GM12892 (cell line): ENCODE measurements at regions not wholly inside any gene's neighbourhood (a gene's known extent, or its start where the extent isn't known, plus 50 kb on each side); places are given as distances from the start of the nearest gene placed in this dataset.
A peak's percentile ranks its signal among the peaks of the same experiment; 100 is the strongest.

Experiments
- DNase-seq: peaks from one replicate; pipeline ENCODE4 v3.0.0; 2011; ENCODE audit not compliant: insufficient read length
- FAIRE-seq: peaks from 2 replicates; lab custom pipeline; 2011; peaks lifted over from hg19 to GRCh38; lab: Jason Lieb, UNC
- POLR2A ChIP-seq: IDR thresholded peaks from 2 replicates; pipeline ENCODE4 v1.6.1; 2011; ENCODE audit warnings: low read depth, low read length, control low read depth
- POLR2AphosphoS5 ChIP-seq: IDR thresholded peaks from 2 replicates; pipeline ENCODE4 v1.6.1; 2011; ENCODE audit warnings: low read depth, low read length, control low read depth
- TAF1 ChIP-seq: IDR thresholded peaks from 2 replicates; pipeline ENCODE4 v1.6.1; 2011; ENCODE audit warnings: low read depth, mild to moderate bottlenecking, control low read depth, low read length, borderline replicate concordance

DNA sequence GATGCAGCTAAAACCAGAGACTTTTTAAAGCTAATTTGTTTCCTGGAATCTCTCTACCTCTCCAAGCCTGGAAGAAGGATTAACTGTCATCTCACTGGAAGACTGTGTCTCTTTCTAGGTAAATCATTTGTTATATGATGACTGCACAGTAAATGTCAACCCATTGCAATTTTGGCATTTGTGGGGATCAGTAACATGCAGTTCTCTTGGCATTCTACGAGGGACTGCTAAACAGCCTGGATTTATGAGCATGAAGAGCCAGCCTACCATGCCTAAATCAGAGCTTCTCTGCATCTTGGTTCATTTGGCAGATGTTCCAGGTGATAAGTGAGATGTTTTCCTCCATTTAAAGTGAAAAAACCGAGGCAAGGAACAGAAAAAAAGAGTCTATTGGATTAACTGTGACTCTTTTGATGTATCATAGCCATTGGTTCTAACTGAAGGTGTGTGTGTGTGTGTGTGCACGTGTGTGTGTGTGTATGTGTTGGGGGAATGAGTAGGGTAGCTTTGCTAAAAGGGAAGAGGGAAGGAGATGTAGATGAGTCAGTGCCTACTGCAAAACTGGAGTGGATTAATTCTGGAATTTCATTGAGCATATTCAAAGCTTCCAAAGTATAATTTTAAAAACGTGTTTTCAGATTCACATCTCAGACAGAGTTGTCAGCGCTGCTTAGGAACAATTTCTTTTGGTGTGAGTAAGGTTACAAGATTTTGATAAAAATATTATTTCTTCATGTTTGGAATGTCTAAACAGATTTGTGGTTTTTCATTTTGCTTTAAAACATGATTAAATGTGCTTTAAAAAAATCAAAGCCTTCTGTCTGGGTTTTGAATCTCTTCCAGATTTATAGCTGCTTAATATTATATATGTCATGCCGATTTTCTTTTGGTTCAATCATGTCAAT is 123.2 kb upstream of the LNX1 start:
- no peak for DNase-seq

GRCh38 chr4:53713767-53714166 is 122.5 kb upstream of the LNX1 start:
- FAIRE-seq (no peak), DNase-seq (no peak)
- no peak for TF ChIP-seq POLR2AphosphoS5

More for the DNA sequence above, 123.2 kb upstream of the LNX1 start:
- TF ChIP-seq POLR2AphosphoS5 (no peak), POLR2A (no peak), TAF1 (no peak)
- no peak for FAIRE-seq

DNA sequence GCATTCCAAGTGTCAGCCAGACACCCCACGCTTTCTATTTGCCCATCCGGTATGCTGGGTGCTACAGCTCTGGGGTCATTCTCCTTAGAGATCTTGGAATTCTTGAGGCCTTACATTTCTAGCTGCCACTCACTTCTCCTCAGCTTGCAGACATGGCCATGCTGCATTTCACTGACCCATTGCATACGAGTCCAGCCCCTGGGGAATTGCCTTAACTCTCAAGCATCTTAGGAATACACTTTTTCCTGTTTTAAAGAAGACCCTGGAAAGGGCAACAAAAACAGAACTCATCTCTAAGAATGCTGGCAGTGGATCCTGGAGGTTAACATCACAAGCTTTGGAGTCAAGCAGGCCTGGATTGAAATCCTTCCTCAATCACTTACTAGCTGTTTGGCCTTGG is 122.0 kb upstream of the LNX1 start:
- DNase-seq = no peak
- no peak for TF ChIP-seq POLR2AphosphoS5
- TF ChIP-seq POLR2A = no peak
- no peak for TF ChIP-seq TAF1

GRCh38 chr4:53712408-53713020 is 121.2 kb upstream of the LNX1 start:
- FAIRE-seq = no peak

More for the DNA sequence above, 122.0 kb upstream of the LNX1 start:
- FAIRE-seq = peak; percentile 63

DNA sequence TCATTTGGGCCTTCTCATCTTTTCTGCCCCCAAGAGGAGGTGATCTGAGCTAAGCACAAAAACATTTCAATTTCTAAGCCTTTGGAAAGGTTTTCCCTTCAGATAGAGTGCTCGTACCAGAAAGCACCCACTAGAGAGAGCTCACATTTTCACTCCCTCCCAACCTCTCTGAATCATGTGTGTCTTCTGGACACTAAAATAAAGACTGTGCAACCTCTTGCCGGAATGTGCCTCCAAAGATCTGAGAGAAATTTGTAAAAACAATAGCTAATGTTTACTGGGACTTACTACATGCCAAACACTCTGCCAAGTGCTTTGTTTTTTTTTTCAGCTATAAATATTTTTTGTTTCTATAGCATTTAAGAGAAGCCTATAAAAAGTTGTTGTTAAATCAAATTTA is 120.6 kb upstream of the LNX1 start:
- DNase-seq (no peak), FAIRE-seq (no peak)
- TF ChIP-seq TAF1 = no peak
- TF ChIP-seq POLR2A = no peak
- no peak for TF ChIP-seq POLR2AphosphoS5

More at GRCh38 chr4:53712408-53713020, 121.2 kb upstream of the LNX1 start:
- no peak for DNase-seq
- TF ChIP-seq POLR2AphosphoS5 = no peak
- no peak for TF ChIP-seq TAF1
- TF ChIP-seq POLR2A = no peak

DNA sequence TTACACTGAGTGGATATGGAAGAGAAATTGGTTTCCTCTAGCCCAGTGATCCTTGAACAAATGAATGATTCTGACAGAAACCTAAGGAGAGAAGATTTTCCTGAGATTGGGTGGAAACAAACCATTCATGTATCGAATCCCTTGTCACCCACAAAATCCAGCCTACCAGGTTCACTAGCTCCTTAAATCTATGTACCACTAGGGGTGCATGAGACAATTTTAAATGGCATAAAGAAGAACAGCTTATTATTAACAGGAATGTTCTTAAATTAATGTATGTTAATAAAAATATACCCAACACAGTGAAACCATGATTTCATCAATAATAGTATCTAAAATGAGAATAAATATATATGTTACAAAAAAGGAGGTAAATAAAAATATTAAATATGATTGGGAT is 118.4 kb upstream of the LNX1 start:
- TF ChIP-seq POLR2A = no peak
- TF ChIP-seq POLR2AphosphoS5 = no peak
- no peak for TF ChIP-seq TAF1
- no peak for DNase-seq
- no peak for FAIRE-seq

- DNase-seq (no peak), FAIRE-seq (no peak)
- TF ChIP-seq TAF1 (no peak), POLR2AphosphoS5 (no peak), POLR2A (no peak)
These were observed 116.2 kb upstream of the LNX1 start for GRCh38 chr4:53707491-53707890.

- FAIRE-seq (peak; percentile 90), DNase-seq (no peak)
- TF ChIP-seq POLR2AphosphoS5 = no peak
- no peak for TF ChIP-seq POLR2A
- no peak for TF ChIP-seq TAF1
These were observed 115.2 kb upstream of the LNX1 start for GRCh38 chr4:53706422-53707032.

DNA sequence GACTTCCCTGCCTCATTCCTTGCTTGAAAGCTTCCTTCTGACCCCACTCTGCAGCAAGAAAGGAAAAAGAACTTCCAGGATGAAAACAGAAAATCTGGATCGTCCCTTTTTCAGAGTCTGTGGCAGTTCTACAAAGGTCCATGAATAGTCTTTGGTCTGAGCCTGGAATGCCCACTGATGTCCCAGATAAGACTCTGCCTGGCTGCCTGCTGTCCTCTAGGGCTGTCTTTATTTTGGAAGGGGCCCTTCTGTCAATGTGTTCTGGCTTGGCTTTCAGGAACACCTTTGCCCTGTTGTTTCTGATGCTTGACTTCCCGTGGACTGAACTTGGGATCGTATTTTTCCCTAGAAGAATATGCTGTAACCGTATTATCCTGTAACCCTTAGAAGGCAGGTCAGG is 114.7 kb upstream of the LNX1 start:
- no peak for DNase-seq
- TF ChIP-seq TAF1 (no peak), POLR2AphosphoS5 (no peak), POLR2A (no peak)
- FAIRE-seq = no peak

DNA sequence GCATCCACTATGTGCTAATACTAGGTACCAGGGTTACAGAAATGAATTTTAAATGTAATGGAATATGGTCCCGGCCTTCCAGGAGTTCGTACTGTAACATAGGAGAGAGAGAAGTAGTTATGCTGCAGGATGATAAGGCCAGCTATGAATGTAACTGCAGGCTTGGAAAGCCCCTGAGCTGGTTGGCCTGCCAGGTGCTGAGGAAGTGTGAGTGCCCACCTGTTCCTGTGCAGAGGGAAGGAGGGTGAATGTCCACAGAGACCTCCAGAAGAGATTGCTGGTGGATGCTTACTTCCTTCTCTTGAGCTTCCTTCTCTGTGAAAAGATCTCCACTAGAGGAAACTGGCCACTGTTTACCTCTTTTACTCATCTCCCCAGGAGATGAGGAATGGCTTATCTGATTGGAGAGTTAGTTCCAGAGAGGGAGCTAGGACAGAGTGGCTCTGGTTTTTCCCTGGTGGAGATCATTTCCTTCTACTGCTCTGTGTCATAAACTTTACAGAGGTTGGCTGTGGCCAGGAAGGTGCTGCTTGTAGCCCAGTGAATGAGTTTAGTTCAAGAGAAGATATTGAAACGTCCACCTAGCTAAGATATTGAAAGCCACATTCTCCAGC is 114.0 kb upstream of the LNX1 start:
- FAIRE-seq (peak; percentile 70), DNase-seq (no peak)
- no peak for TF ChIP-seq TAF1
- TF ChIP-seq POLR2AphosphoS5 = no peak
- TF ChIP-seq POLR2A = no peak

DNA sequence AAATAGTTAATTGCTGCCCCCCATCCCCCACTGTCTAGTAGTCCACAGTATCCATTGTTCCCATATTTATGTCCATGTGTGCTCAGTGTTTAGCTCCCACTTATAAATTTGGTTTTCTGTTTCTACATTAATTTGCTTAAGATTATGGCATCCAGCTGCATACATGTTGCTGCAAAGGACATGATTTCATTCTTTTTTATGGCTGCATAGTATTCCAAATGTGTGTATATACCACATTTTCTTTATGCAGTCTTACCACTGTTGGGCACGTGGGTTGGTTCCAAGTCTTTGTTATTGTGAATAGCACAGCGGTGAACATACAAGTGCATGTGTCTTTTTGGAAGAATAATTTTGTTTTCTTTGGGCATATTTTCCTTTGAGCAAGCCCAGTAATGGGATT is 113.0 kb upstream of the LNX1 start:
- DNase-seq = no peak
- no peak for FAIRE-seq
- no peak for TF ChIP-seq POLR2A
- no peak for TF ChIP-seq POLR2AphosphoS5
- TF ChIP-seq TAF1 = no peak
